Glutamatergic neuron (in vitro differentiated cells): ENCODE measurements at regions not wholly inside any gene's neighbourhood (a gene's known extent, or its start where the extent isn't known, plus 50 kb on each side); places are given as distances from the start of the nearest gene placed in this dataset.

Experiments
- DNase-seq: peaks from one replicate; pipeline ENCODE4 v3.0.0; 2022
- H3K27ac Mint-ChIP-seq: one replicate; pipeline ENCODE4 v1.8.0; 2020; ENCODE audit warnings: mild to moderate bottlenecking, mixed read lengths, inconsistent platforms; ENCODE audit not compliant: unreplicated experiment
- H3K27me3 Mint-ChIP-seq: one replicate; pipeline ENCODE4 v1.8.0; 2020; ENCODE audit warnings: mild to moderate bottlenecking, moderate library complexity, mixed read lengths, inconsistent platforms; ENCODE audit not compliant: unreplicated experiment
- H3K36me3 Mint-ChIP-seq: one replicate; pipeline ENCODE4 v1.8.0; 2020; ENCODE audit warnings: mild to moderate bottlenecking, mixed read lengths, inconsistent platforms; ENCODE audit not compliant: unreplicated experiment
- H3K4me1 Mint-ChIP-seq: one replicate; pipeline ENCODE4 v1.8.0; 2020; ENCODE audit warnings: mild to moderate bottlenecking, low read depth, mixed read lengths, inconsistent platforms; ENCODE audit not compliant: unreplicated experiment
- H3K4me3 Mint-ChIP-seq: one replicate; pipeline ENCODE4 v1.8.0; 2020; ENCODE audit warnings: mild to moderate bottlenecking, mixed read lengths, inconsistent platforms; ENCODE audit not compliant: unreplicated experiment
- H3K9me3 Mint-ChIP-seq: one replicate; pipeline ENCODE4 v1.8.0; 2020; ENCODE audit warnings: mild to moderate bottlenecking, moderate library complexity, mixed read lengths, inconsistent platforms; ENCODE audit not compliant: unreplicated experiment
- CTCF ChIP-seq: fragments of 200-600 bp; sonication (generic); IDR thresholded peaks from one replicate; pipeline ENCODE4 v1.5.0; 2021; ENCODE audit not compliant: partially characterized antibody, unreplicated experiment

GRCh38 chr12:112677050-112677765, 114.3 kb upstream of the RPH3A start:
- no peaks in the 10 kb centered on the region for H3K9me3 Mint-ChIP-seq
- H3K4me1 Mint-ChIP-seq, result peaks cover 8% of the 10 kb centered on the region
- H3K27me3 Mint-ChIP-seq, result peaks cover 1% of the 10 kb centered on the region
- H3K36me3 Mint-ChIP-seq, result no peaks in the 10 kb centered on the region
- no peak for DNase-seq
- no peak overlapping the region for H3K4me3 Mint-ChIP-seq
- no peak for TF ChIP-seq CTCF
- peak overlapping the region; percentile 74 for H3K27ac Mint-ChIP-seq

- no peak for TF ChIP-seq CTCF
- H3K9me3 Mint-ChIP-seq, result no peaks in the 10 kb centered on the region
- no peaks in the 10 kb centered on the region for H3K36me3 Mint-ChIP-seq
- no peak overlapping the region for H3K27ac Mint-ChIP-seq
- DNase-seq, result no peak
- no peak overlapping the region for H3K4me3 Mint-ChIP-seq
- no peaks in the 10 kb centered on the region for H3K27me3 Mint-ChIP-seq
- peaks cover 17% of the 10 kb centered on the region for H3K4me1 Mint-ChIP-seq
These were observed 110.6 kb upstream of the RPH3A start for GRCh38 chr12:112680993-112681392.

GRCh38 chr12:112682586-112682985, 109.0 kb upstream of the RPH3A start:
- TF ChIP-seq CTCF, result no peak
- no peak overlapping the region for H3K27ac Mint-ChIP-seq
- no peaks in the 10 kb centered on the region for H3K27me3 Mint-ChIP-seq
- H3K4me3 Mint-ChIP-seq, result no peak overlapping the region
- DNase-seq, result no peak
- peaks cover 9% of the 10 kb centered on the region for H3K4me1 Mint-ChIP-seq
- no peaks in the 10 kb centered on the region for H3K9me3 Mint-ChIP-seq
- H3K36me3 Mint-ChIP-seq, result no peaks in the 10 kb centered on the region

GRCh38 chr12:112684742-112685141, 106.8 kb upstream of the RPH3A start:
- Mint-ChIP-seq H3K27ac (no peak overlapping the region), H3K36me3 (no peaks in the 10 kb centered on the region), H3K27me3 (no peaks in the 10 kb centered on the region), H3K4me1 (peaks cover 9% of the 10 kb centered on the region), H3K9me3 (no peaks in the 10 kb centered on the region), H3K4me3 (no peak overlapping the region)
- DNase-seq, result no peak
- no peak for TF ChIP-seq CTCF

- Mint-ChIP-seq H3K4me1 (peaks cover 9% of the 10 kb centered on the region), H3K9me3 (no peaks in the 10 kb centered on the region), H3K36me3 (no peaks in the 10 kb centered on the region), H3K27me3 (no peaks in the 10 kb centered on the region), H3K27ac (no peak overlapping the region), H3K4me3 (no peak overlapping the region)
- no peak for TF ChIP-seq CTCF
- no peak for DNase-seq
These were observed 106.2 kb upstream of the RPH3A start for GRCh38 chr12:112685321-112685720.
